HCT116 (cell line): ENCODE measurements at regions not wholly inside any gene's neighbourhood (a gene's known extent, or its start where the extent isn't known, plus 50 kb on each side); places are given as distances from the start of the nearest gene placed in this dataset.

Source experiments
- ATAC-seq: fragments of 200-7000 bp; cut with Tn5 transposase; 2 replicates; pipeline ENCODE4 v1.9.1; 2020; ENCODE audit warnings: mild to moderate bottlenecking, moderate library complexity
- BruUV-seq: library from RNA; stranded (reverse); fragments of 400-500 nt; replicated peaks from 2 replicates; lab custom pipeline; 2021; lab: Mats Ljungman, UMichigan
- CTCF ChIA-PET: fragments of 300-600 bp; sonication (Branson Sonifier 250); formaldehyde crosslinking; loops from one replicate; lab custom pipeline; 2021; ENCODE audit warnings: antibody characterized with exemption; lab: Charles Lee
- POLR2A ChIA-PET: fragments of 300-600, 350-600 bp; sonication (Branson Sonifier 250); formaldehyde crosslinking; loops from one replicate; lab custom pipeline; 2021; ENCODE audit warnings: antibody characterized with exemption; lab: Charles Lee
- RAD21 ChIA-PET, 2 experiments: fragments of 300-600 bp; sonication (Branson Sonifier 250); formaldehyde crosslinking; loops; one replicate each; lab custom pipeline; 2023; ENCODE audit warnings: low total read pairs in 2 of 2; ENCODE audit not compliant: uncharacterized antibody in 2 of 2, unreplicated experiment in 2 of 2, low non-redundant PET in 1 of 2; lab: Charles Lee
- DNase-seq: peaks from one replicate; pipeline ENCODE4 v3.0.0-alpha.2; 2010; ENCODE audit warnings: low read depth, low spot score
- H2AFZ ChIP-seq: fragments of 200-600 bp; shearing (Covaris generic), sonication (generic); 2 replicates; pipeline ENCODE4 v1.6.1; 2017; ENCODE audit warnings: low read depth, mixed run types, mixed read lengths, antibody characterized with exemption, low read length; ENCODE audit not compliant: poor library complexity, severe bottlenecking
- H3K27ac ChIP-seq: 2 replicates; pipeline ENCODE4 v1.5.1; 2012; ENCODE audit warnings: low read depth, low read length
- H3K27me3 ChIP-seq: fragments of 200-600 bp; sonication (generic); 2 replicates; pipeline ENCODE4 v1.6.1; 2016; ENCODE audit warnings: mixed run types, low read length, mixed read lengths; ENCODE audit not compliant: insufficient read depth
- H3K36me3 ChIP-seq, 2 experiments: fragments of 200-500 bp in 1 of 2; fragments of 200-600 bp in 1 of 2; sonication (Bioruptor generic) in 1 of 2; sonication (generic) in 1 of 2; 2 replicates each; pipeline versions ENCODE4 v1.5.1 to v1.6.1; 2014 to 2016; ENCODE audit warnings: low read length in 2 of 2, inconsistent platforms in 1 of 2, mixed read lengths in 1 of 2, mixed run types in 1 of 2; ENCODE audit not compliant: insufficient read depth in 2 of 2, control insufficient read depth in 1 of 2
- H3K4me1 ChIP-seq, 2 experiments: fragments of 200-600 bp in 1 of 2; sonication (generic) in 1 of 2; 2 replicates each; pipeline versions ENCODE4 v1.5.1 to v1.6.1; 2012 to 2017; ENCODE audit warnings: low read length in 2 of 2, inconsistent platforms in 1 of 2, mild to moderate bottlenecking in 1 of 2, mixed read lengths in 1 of 2, mixed run types in 1 of 2, moderate library complexity in 1 of 2; ENCODE audit not compliant: insufficient read depth in 2 of 2, control insufficient read depth in 1 of 2
- H3K4me2 ChIP-seq: fragments of 200-600 bp; sonication (generic); 2 replicates; pipeline ENCODE4 v1.6.1; 2017; ENCODE audit warnings: mixed run types, low read length, mixed read lengths
- H3K4me3 ChIP-seq, 2 experiments: fragments of 200-600 bp in 1 of 2; sonication (generic) in 1 of 2; replicated peaks in 1 of 2; 2 replicates each; pipeline ENCODE4 v1.5.1; 2011 to 2016; ENCODE audit warnings: low read length in 2 of 2, control low read depth in 1 of 2, low read depth in 1 of 2, mild to moderate bottlenecking in 1 of 2, mixed read lengths in 1 of 2, mixed run types in 1 of 2
- H3K79me2 ChIP-seq: fragments of 200-600 bp; sonication (generic); 2 replicates; pipeline ENCODE4 v1.6.1; 2017; ENCODE audit warnings: mild to moderate bottlenecking, mixed run types, low read length, moderate library complexity, mixed read lengths; ENCODE audit not compliant: insufficient read depth
- H3K9ac ChIP-seq: fragments of 200-600 bp; sonication (generic); 2 replicates; pipeline ENCODE4 v1.6.1; 2016; ENCODE audit warnings: low read length, mixed read lengths
- H3K9me2 ChIP-seq: fragments of 200-600 bp; sonication (generic), shearing (Covaris generic); 2 replicates; pipeline ENCODE4 v1.6.1; 2017; ENCODE audit warnings: mixed run types, mild to moderate bottlenecking, moderate library complexity; ENCODE audit not compliant: insufficient read depth
- H3K9me3 ChIP-seq, 2 experiments: fragments of 200-500 bp in 1 of 2; fragments of 200-600 bp in 1 of 2; sonication (Bioruptor generic) in 1 of 2; sonication (generic) in 1 of 2; 2 replicates each; pipeline ENCODE4 v1.6.1; 2014 to 2017; ENCODE audit warnings: low read length in 2 of 2, mixed read lengths in 2 of 2, inconsistent platforms in 1 of 2, low read depth in 1 of 2, mild to moderate bottlenecking in 1 of 2, mixed run types in 1 of 2, moderate library complexity in 1 of 2; ENCODE audit not compliant: control insufficient read depth in 1 of 2, insufficient read depth in 1 of 2
- H4K20me1 ChIP-seq: fragments of 200-600 bp; sonication (generic), shearing (Covaris generic); 2 replicates; pipeline ENCODE4 v1.6.1; 2017; ENCODE audit warnings: mixed run types, mild to moderate bottlenecking, moderate library complexity; ENCODE audit not compliant: insufficient read depth
- ATF3 ChIP-seq: IDR thresholded peaks from 2 replicates; pipeline ENCODE4 v1.6.1; 2012
- CEBPB ChIP-seq: IDR thresholded peaks from 2 replicates; pipeline ENCODE4 v1.6.1; 2012; ENCODE audit warnings: low read depth
- CTCF ChIP-seq, 3 experiments: fragments of 200-600 bp in 1 of 3; sonication (generic) in 1 of 3; IDR thresholded peaks in 2 of 3; conservative IDR thresholded peaks in 1 of 3; 2 replicates each; pipeline ENCODE4 v1.5.1; 2012 to 2017; ENCODE audit warnings: low read depth in 2 of 3, low read length in 2 of 3, antibody characterized with exemption in 1 of 3, borderline replicate concordance in 1 of 3, control low read depth in 1 of 3, mild to moderate bottlenecking in 1 of 3, mixed read lengths in 1 of 3, mixed run types in 1 of 3, moderate library complexity in 1 of 3; ENCODE audit not compliant: insufficient read depth in 1 of 3
- EGR1 ChIP-seq: IDR thresholded peaks from 2 replicates; pipeline ENCODE4 v1.6.1; 2012; ENCODE audit warnings: low read depth
- ELF1 ChIP-seq: IDR thresholded peaks from 2 replicates; pipeline ENCODE4 v1.6.1; 2012; ENCODE audit warnings: low read depth, borderline replicate concordance
- EZH2 ChIP-seq: fragments of 200-600 bp; sonication (generic); IDR thresholded peaks from 2 replicates; pipeline ENCODE4 v1.6.1; 2017; ENCODE audit warnings: antibody characterized with exemption, mixed run types
- POLR2A ChIP-seq: IDR thresholded peaks from 2 replicates; pipeline ENCODE4 v1.7.0; 2011; ENCODE audit warnings: borderline replicate concordance; ENCODE audit not compliant: insufficient read depth, insufficient read length; ENCODE audit errors: extremely low read depth
- POLR2AphosphoS5 ChIP-seq: IDR thresholded peaks from 2 replicates; pipeline ENCODE4 v1.6.1; 2011; ENCODE audit warnings: mild to moderate bottlenecking, low read depth, low read length, moderate library complexity
- SP1 ChIP-seq: IDR thresholded peaks from 2 replicates; pipeline ENCODE4 v1.6.1; 2012; ENCODE audit warnings: low read depth
- SRF ChIP-seq: IDR thresholded peaks from 2 replicates; pipeline ENCODE4 v1.6.1; 2012; ENCODE audit warnings: low read depth
- ZBTB33 ChIP-seq: IDR thresholded peaks from 2 replicates; pipeline ENCODE4 v1.6.1; 2011; ENCODE audit warnings: mild to moderate bottlenecking, low read length, moderate library complexity; ENCODE audit not compliant: insufficient replicate concordance; ENCODE audit errors: extremely low read depth
- ZNF274 ChIP-seq: fragments of 200-500 bp; sonication (Bioruptor generic); IDR thresholded peaks from 2 replicates; pipeline ENCODE4 v1.6.1; 2014; ENCODE audit warnings: mild to moderate bottlenecking, low read depth, low read length, inconsistent platforms
- intact Hi-C: fragments of 100-400 bp; cut with micrococcal nuclease; formaldehyde crosslinking; loops from 2 replicates; pipeline ENCODE4 v1.10.0; 2022

GRCh38 chr2:118227698-118228508 lies 139.6 kb downstream of the INSIG2 start:
- no peak for DNase-seq
- intact Hi-C loops, result no loop called here
- TF ChIP-seq EGR1 (no peak), ELF1 (no peak), ZBTB33 (no peak), CEBPB (no peak)
- Histone ChIP-seq H3K4me2 (no peak overlapping the region), H3K9ac (no peak overlapping the region), H4K20me1 (no peaks in the 10 kb centered on the region), H3K9me2 (no peaks in the 10 kb centered on the region), H3K27me3 (no peaks in the 10 kb centered on the region), H3K4me1 (peaks cover 0 to 4% of the 10 kb centered on the region in 2 experiments; a peak in 1 of 4 replicates), H2AFZ (no peak overlapping the region), H3K36me3 (no peaks in the 10 kb centered on the region), H3K79me2 (no peaks in the 10 kb centered on the region), H3K9me3 (no peaks in the 10 kb centered on the region), H3K4me3 (no peak overlapping the region), H3K27ac (no peak overlapping the region)
- ATAC-seq, result no peak
- ChIA-PET POLR2A (no interaction called here), CTCF (no interaction called here), RAD21 (no interaction called here)
- no TSS peak for BruUV-seq

GRCh38 chr2:118225666-118226065 lies 137.4 kb downstream of the INSIG2 start:
- intact Hi-C loops, result no loop called here
- no peaks in the 10 kb centered on the region for H3K9me2 ChIP-seq
- H3K4me2 ChIP-seq, result no peak overlapping the region
- H2AFZ ChIP-seq, result no peak overlapping the region
- no TSS peak for BruUV-seq
- CTCF ChIA-PET, result no interaction called here
- no peaks in the 10 kb centered on the region for H3K4me1 ChIP-seq
- H3K36me3 ChIP-seq, result no peaks in the 10 kb centered on the region
- no peaks in the 10 kb centered on the region for H3K27me3 ChIP-seq
- H3K9ac ChIP-seq, result no peak overlapping the region
- DNase-seq, result no peak
- no peak overlapping the region for H3K27ac ChIP-seq
- H3K79me2 ChIP-seq, result no peaks in the 10 kb centered on the region
- no peaks in the 10 kb centered on the region for H3K9me3 ChIP-seq
- no peaks in the 10 kb centered on the region for H4K20me1 ChIP-seq
- POLR2A ChIA-PET, result no interaction called here
- RAD21 ChIA-PET, result no interaction called here
- TF ChIP-seq CTCF (IDR thresholded peaks at IDR 0.05 in 2 of 3, conservative IDR thresholded peaks at IDR 0.05 in 1 of 3; ENCODE audit: borderline replicate concordance in 1 of 3, insufficient read depth in 1 of 3, low read depth in 2 of 3, low read length in 2 of 3) (no peak), SRF (no peak), POLR2A (no peak), ZNF274 (no peak), ATF3 (no peak), POLR2AphosphoS5 (no peak), SP1 (no peak), EZH2 (no peak)
- ATAC-seq, result no peak
- H3K4me3 ChIP-seq, result no peak overlapping the region
